T-helper 1 cell (primary cell): ENCODE measurements at regions not wholly inside any gene's neighbourhood (a gene's known extent, or its start where the extent isn't known, plus 50 kb on each side); places are given as distances from the start of the nearest gene placed in this dataset.

Experiments
- DNase-seq, 5 donors: peaks; one replicate each; pipeline ENCODE4 v3.0.0-alpha.2; 2012 to 2020

DNA sequence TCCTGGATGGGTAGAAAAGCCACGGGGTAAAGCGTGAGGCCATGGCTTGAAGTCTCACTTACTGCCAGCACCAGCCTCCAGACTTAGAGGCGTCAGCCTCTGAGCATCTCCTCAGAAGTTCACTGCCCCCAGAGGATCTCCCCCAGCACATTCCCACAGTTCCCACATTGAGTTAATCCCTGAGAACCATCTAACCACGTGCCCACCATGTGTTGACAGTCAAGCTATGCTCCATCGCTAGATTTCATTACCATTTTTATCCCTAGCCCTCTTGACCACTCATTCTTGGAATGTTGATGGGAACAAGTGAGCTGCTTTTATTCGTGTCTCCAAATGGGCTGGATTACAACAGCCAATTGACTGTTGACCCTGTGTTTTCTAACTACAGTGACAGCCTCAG, 283.3 kb upstream of the IRX1 start:
- no peak for DNase-seq

DNA sequence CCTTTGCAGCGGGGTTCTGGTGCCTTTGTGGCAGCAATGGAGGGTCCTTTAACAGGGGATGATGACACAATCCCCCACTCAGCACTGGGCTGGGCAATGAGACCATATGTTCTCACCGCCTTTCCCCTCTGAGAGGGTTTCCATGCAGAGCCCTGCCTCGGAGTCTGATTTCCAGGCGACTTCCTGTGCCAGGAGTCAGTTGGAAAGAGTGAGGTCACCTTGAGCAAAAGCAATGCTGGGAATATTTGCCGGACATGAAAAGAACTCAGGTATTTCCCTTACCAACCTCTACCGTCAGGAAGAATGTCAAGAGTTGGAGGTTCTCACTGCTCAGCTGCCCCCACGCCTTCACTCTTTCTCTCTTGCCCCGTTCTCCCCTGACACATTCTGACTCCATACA, 284.2 kb upstream of the IRX1 start:
- no peak for DNase-seq

- no peak for DNase-seq
Observed at GRCh38 chr5:3310541-3311261, 284.9 kb upstream of the IRX1 start.

DNA sequence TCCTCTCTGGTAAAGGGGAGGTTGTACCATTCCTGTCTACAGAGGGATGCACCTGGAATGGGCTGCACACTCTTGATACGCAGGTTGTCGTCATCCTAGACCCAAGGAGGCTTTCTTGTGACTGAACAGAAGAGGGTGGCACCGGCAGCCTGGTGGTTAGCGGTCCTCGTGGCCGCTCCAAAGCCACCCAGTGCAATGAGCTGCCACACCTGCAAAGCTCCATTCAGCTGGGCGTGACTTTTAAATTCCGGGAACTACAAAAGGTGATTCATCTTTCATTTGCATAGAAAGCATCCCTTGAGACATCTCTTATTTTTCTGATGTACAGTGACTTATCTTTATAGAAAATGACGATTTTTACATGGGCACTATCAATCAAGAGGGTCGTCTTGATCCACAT, 286.1 kb upstream of the IRX1 start:
- DNase-seq = no peak

- no peak for DNase-seq
Observed at GRCh38 chr5:3307982-3308621, 287.5 kb upstream of the IRX1 start.

- DNase-seq = no peak
Observed at GRCh38 chr5:3305432-3305831, 290.2 kb upstream of the IRX1 start.

GRCh38 chr5:3304346-3304745, 291.3 kb upstream of the IRX1 start:
- no peak for DNase-seq

DNA sequence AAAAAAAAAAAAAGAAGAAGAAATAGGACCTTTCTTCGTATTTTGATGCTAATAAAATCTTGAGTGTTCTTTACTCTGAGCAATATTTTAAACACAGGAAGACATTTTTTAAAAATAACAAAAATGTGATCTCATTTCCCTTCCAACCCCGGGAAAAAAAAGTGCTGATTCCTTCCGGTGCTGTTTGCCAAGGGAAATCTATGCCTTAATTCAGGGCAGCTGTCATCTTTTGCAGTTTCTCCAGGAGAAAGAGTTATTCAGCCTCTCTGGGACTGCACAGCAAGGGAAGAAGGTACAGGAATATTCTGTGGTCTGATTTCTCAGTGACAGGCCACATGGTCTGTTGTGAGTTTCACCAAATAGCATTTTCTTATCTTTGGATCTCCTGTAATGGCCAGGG, 291.9 kb upstream of the IRX1 start:
- no peak for DNase-seq

- DNase-seq = no peak
Observed at GRCh38 chr5:3302228-3302627, 293.4 kb upstream of the IRX1 start.

GRCh38 chr5:3301306-3301705, 294.3 kb upstream of the IRX1 start:
- DNase-seq = no peak

GRCh38 chr5:3300726-3301125, 294.9 kb upstream of the IRX1 start:
- DNase-seq = no peak

DNA sequence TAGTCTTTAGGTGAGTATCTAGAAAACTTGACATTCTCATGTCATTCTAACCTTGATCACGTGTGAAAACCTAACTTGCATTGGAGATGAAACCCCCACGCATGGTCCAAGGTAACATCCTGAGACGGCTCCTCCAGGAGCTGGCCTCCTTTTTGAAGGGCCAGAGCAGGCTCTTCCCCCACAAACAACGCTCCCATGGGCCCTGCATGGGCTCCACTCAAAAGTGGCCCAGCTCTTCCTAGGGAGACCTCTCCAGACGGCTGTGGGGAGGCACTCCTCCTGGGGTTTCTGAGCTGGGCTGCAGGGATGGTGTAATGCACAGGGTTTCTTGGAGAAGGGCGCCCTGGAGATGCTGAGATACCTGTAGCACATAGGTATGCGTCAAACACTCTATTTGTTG, 296.2 kb upstream of the IRX1 start:
- DNase-seq = no peak

- no peak for DNase-seq
Observed at GRCh38 chr5:3297853-3298252, 297.8 kb upstream of the IRX1 start.

GRCh38 chr5:3288325-3288724, 307.3 kb upstream of the IRX1 start:
- DNase-seq = no peak

DNA sequence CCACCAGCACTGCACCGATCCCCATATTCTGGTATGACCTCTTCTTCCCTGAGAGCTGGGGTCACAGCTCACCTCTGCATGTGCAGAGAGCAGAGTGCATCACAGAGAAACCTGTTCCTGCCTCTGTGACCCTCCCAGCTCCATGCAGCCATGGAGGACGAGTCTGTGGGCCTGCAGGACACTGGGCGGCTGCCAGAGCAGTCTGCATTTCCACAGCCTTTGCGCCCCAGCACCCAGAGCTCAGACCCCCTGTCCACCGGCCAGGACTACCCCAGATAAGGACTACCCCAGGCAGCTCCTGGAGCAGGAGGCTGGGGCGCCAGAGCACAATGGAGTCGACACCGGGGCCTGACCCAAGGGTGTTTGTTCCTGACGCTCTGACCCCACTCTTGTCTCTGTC, 308.1 kb upstream of the IRX1 start:
- no peak for DNase-seq

DNA sequence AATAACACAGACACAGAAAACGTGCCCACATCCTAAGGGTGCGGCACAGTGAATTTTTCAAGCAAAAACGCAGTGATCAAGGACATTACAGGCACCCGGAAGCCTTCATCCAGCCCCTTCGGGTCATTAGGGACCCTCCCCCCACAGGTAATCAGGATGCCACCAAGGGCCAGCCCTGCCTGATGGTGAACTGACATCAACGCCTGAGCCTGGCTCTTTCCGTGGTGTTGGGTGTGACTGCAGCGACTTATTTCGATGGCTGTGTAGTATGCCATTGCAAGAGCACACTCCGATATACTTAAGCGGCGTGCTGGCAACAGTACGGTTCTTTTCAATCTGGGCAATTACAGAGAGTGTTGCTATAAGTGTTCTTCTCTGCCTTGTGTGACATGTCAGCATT, 310.0 kb upstream of the IRX1 start:
- DNase-seq = no peak

DNA sequence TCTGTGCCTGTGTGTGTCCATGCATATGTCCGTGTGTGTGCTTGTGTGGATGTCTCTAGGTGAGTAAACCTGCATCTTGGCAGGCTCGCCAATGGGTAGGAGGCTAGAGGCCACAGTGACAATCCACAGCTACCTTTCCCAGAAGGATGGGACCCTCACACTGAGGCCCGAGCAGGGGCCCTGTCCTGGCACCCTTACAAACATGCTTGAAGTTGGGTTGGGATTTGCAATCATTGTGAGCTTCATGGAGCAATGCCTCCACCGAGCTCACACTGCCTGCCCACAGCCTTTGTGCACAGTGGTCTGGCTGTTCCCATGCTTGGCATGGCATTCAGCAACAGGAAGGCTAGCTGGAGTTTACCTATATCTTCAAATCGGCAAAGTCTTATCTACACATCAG, 311.1 kb upstream of the IRX1 start:
- no peak for DNase-seq

DNA sequence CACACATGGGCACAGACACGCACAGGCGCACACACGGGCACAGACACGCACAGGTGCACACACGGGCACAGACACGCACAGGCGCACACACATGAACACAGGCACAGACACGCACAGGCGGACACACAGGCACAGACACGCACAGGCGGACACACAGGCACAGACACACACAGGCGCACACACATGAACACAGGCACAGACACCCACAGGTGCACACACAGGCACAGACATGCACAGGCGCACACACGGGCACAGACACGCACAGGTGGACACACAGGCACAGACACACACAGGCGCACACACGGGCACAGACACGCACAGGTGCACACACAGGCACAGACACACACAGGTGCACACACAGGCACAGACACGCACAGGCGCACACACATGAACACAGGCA, 312.8 kb upstream of the IRX1 start:
- no peak for DNase-seq

GRCh38 chr5:3281366-3281765, 314.3 kb upstream of the IRX1 start:
- no peak for DNase-seq

DNA sequence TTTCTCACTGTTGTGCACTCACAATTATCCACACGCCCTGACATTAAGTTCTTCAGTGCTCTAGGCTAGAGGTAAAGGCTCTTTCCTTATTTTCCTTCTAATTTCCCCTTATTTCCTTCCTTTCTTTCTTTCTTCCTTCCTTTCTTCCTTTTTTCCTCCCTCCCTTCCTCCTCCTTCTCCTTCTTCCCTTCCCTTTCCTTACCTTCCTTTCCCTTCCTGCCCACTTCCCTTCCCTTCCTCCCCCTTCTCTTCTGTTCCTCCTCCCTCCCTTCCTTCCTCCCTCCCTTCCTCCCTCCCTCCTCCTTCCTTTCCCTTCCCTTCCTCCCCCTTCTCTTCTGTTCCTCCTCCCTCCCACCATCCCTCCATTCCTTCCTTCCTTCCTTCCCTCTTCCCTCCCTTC, 317.0 kb upstream of the IRX1 start:
- DNase-seq = no peak

DNA sequence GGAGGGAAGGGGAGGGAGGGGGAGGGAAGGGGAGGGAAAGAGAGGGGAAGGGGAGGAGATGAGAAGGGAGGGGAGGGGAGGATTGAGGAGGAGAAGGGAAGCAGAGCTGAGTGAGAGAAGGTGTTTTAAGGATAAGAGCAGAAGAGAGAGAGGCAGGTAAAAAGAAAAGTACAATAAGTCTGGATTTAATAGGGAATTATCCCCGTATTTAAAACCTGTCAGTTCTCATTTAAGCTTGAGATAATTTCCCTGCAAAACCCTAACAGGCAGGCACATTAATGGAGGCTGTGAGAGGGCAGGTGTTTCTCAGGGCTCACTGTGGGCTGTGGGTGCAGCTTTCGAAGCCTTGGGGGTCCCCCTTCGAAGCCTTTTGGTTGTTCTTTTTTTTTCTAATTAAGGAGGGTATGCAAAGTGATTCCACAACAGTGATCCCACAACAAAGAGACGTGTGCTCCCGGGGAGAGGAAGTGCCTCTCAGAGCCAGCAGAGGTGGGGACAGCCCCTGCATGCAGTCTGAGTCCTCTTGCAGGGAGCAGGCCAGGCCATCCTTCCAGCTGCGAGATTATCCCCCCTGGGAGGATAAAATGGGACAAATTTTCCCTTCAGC, 317.9 kb upstream of the IRX1 start:
- DNase-seq = no peak

GRCh38 chr5:3276896-3277295, 318.7 kb upstream of the IRX1 start:
- no peak for DNase-seq

DNA sequence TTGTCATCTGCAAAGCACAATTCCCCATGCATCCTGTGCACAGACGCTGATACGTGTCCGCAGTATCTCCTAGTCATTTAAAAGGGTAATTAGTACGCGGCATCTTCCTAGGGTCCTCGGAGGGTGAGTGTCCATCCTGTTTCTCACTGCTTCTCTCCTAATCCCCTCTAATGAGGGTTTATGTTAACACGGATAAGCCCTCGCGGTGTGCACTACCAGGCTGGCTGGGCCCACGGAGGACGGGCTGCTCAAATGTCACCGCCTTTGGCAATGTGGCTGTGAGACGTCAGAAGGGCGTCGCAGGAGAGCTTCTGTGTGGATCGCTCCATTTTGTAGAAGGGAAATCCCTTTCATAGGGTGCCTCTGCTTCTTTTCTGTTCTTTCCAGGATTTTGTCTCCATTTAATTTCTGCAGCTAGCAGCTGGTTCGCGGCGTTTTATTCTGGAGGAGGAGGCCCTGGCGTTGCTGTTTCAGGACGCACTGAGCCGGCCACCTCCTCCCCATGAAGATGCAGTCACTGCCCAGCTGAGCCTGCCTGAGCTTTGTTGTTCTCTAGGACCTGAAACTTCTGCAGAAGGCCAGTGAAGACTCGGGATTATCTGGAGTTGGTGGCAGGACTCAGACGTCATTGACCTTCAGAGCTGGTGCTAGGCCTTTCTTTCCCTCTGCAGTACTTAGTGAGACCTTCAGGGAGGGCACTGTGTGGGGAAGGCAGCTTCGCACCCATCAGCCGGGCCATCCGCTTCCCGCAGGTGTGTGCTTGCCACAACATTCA, 326.1 kb upstream of the IRX1 start:
- no peak for DNase-seq
